ENCODE measurements at regions not wholly inside any gene's neighbourhood (a gene's known extent, or its start where the extent isn't known, plus 50 kb on each side); places are given as distances from the start of the nearest gene placed in this dataset.
A peak's percentile ranks its signal among the peaks of the same experiment; 100 is the strongest.

DNA sequence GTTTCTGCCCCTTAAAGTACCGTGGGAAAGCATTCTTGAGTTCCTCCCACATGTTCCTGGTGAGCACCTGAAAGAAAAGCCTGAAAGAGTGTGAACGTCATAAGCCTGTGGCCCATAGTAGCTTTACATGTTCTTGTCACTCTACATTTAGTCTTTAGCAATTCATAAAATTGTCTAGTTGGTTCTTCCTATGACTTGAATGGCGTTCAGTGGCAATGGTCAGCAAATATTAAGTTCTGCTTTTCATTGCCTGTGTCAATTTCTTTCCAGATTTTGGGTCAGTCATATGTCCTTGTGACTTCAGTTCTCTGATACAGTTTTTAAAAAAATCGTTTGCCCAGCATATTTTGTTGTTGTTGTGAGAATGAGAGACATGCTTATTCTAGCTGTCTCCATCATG is 650.0 kb upstream of the BOD1L1 start:
- TF ChIP-seq, protein P1, sequence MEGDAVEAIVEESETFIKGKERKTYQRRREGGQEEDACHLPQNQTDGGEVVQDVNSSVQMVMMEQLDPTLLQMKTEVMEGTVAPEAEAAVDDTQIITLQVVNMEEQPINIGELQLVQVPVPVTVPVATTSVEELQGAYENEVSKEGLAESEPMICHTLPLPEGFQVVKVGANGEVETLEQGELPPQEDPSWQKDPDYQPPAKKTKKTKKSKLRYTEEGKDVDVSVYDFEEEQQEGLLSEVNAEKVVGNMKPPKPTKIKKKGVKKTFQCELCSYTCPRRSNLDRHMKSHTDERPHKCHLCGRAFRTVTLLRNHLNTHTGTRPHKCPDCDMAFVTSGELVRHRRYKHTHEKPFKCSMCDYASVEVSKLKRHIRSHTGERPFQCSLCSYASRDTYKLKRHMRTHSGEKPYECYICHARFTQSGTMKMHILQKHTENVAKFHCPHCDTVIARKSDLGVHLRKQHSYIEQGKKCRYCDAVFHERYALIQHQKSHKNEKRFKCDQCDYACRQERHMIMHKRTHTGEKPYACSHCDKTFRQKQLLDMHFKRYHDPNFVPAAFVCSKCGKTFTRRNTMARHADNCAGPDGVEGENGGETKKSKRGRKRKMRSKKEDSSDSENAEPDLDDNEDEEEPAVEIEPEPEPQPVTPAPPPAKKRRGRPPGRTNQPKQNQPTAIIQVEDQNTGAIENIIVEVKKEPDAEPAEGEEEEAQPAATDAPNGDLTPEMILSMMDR (IDR thresholded peaks at IDR 0.05), result no peak
- no peak for DNase-seq
- intact Hi-C loops (cut with DNase I), result no loop called here
- no peaks in the 10 kb centered on the region for H3K9me3 ChIP-seq
- H3K27me3 ChIP-seq (ENCODE audit: low read depth), result no peaks in the 10 kb centered on the region
- ATAC-seq, result no peak
- H3K4me1 ChIP-seq, result no peaks in the 10 kb centered on the region
- H3K4me3 ChIP-seq, result no peak overlapping the region
- no peaks in the 10 kb centered on the region for H3K36me3 ChIP-seq
- H3K27ac ChIP-seq, result no peak overlapping the region

GRCh38 chr4:14280567-14280966 is 653.0 kb upstream of the BOD1L1 start:
- H3K36me3 ChIP-seq, result no peaks in the 10 kb centered on the region
- H3K27me3 ChIP-seq (ENCODE audit: low read depth), result no peaks in the 10 kb centered on the region
- intact Hi-C loops (cut with DNase I), result no loop called here
- DNase-seq (no peak), ATAC-seq (no peak)
- H3K4me3 ChIP-seq, result no peak overlapping the region
- no peak overlapping the region for H3K27ac ChIP-seq
- TF ChIP-seq, protein P1 (IDR thresholded peaks at IDR 0.05), result no peak
- no peaks in the 10 kb centered on the region for H3K4me1 ChIP-seq
- no peaks in the 10 kb centered on the region for H3K9me3 ChIP-seq

DNA sequence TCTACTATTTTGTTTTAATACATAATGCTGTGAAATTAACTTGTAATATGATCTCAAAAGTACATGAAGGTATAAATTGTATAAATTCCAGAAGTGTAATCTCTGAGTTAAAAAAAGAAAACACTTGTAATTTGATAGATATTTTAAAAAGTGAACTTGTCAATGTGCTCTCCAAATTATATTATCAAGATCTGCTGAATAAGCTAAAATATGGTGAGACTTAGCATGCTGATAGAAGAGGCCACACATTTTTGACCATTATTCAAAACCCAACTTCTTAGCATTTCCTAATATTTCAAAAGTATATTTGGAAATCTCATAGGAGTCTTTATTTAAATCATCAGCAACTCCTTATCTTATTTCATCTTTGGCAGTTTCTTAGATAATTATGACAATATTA is 657.1 kb upstream of the BOD1L1 start:
- no peak overlapping the region for H3K27ac ChIP-seq
- ATAC-seq (no peak), DNase-seq (no peak)
- intact Hi-C loops (cut with DNase I), result no loop called here
- no peaks in the 10 kb centered on the region for H3K27me3 ChIP-seq (ENCODE audit: low read depth)
- H3K36me3 ChIP-seq, result no peaks in the 10 kb centered on the region
- no peaks in the 10 kb centered on the region for H3K9me3 ChIP-seq
- H3K4me3 ChIP-seq, result no peak overlapping the region
- no peaks in the 10 kb centered on the region for H3K4me1 ChIP-seq
- TF ChIP-seq, protein P1 (IDR thresholded peaks at IDR 0.05), result no peak

GRCh38 chr4:14289708-14290107 is 662.2 kb upstream of the BOD1L1 start:
- no peak for ATAC-seq
- no peak for DNase-seq
- Histone ChIP-seq H3K36me3 (no peaks in the 10 kb centered on the region), H3K9me3 (no peaks in the 10 kb centered on the region), H3K27me3 (ENCODE audit: low read depth) (no peaks in the 10 kb centered on the region), H3K27ac (no peak overlapping the region), H3K4me1 (no peaks in the 10 kb centered on the region), H3K4me3 (no peak overlapping the region)
- TF ChIP-seq, protein P1 (IDR thresholded peaks at IDR 0.05), result no peak
- intact Hi-C loops (cut with DNase I), result no loop called here

DNA sequence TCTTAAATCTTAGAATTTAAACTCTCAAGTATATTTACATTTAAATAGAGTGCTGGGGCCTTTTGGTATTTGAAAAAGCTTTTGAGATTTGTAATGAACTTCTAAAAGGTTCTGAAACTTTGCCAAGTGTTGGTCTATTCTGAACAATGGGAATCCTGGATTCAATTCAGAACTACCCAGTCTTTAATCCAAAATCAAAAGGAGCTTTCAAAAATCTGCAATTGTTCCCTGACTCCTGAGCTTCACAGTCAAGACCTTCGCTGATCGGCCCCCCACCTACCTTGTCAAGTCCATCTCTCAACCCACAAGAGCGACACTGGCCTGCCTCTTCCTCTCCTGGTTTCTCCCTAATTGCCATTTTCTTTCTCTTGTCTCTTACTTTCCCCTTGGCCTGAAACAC is 666.1 kb upstream of the BOD1L1 start:
- TF ChIP-seq, protein P1 (IDR thresholded peaks at IDR 0.05), result no peak
- intact Hi-C loops (cut with DNase I), result no loop called here

DNA sequence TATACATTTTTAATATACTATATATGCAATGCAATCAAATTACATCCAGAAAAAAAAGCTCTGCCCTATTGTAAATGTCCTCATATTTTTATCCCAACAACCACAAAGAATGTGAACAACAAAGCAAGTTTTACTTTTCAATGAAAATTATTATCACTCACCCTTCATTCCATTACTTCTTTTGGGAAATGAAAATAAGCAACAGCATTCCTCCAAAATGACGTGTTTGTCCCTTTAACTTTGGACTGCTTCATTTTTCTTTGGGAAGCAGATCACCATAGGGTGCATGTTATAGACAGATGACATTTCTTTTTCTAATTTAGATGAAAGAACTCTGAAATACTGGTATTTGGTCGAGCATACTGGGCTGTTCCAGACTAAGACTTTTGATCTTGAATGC is 667.1 kb upstream of the BOD1L1 start:
- Histone ChIP-seq H3K27me3 (ENCODE audit: low read depth) (no peaks in the 10 kb centered on the region), H3K36me3 (no peaks in the 10 kb centered on the region), H3K4me3 (no peak overlapping the region), H3K27ac (no peak overlapping the region), H3K4me1 (no peaks in the 10 kb centered on the region), H3K9me3 (no peaks in the 10 kb centered on the region)
- ATAC-seq (no peak), DNase-seq (no peak)
- intact Hi-C loops (cut with DNase I), result no loop called here
- TF ChIP-seq, protein P1 (IDR thresholded peaks at IDR 0.05), result no peak

More for the DNA sequence above, 666.1 kb upstream of the BOD1L1 start:
- ATAC-seq, result no peak
- Histone ChIP-seq H3K4me1 (no peaks in the 10 kb centered on the region), H3K36me3 (no peaks in the 10 kb centered on the region), H3K9me3 (no peaks in the 10 kb centered on the region), H3K4me3 (no peak overlapping the region), H3K27me3 (ENCODE audit: low read depth) (no peaks in the 10 kb centered on the region), H3K27ac (no peak overlapping the region)
- peak; percentile 28 for DNase-seq

All from lower lobe of right lung (tissue), 2 donors.